NCI-H128 (cell line): ENCODE measurements at regions not wholly inside any gene's neighbourhood (a gene's known extent, or its start where the extent isn't known, plus 50 kb on each side); places are given as distances from the start of the nearest gene placed in this dataset.
"Not testable (repeated sequence)": the region's sequence is repeated elsewhere in the genome, so short reads cannot be mapped to it uniquely, and the experiment has no call there.

Experiments used
- DNase-seq: peaks from one replicate; lab custom pipeline; 2025; ENCODE audit not compliant: unreplicated experiment; lab: John Stamatoyannopoulos, UW

- not testable (repeated sequence) for DNase-seq
These were observed 1672.5 kb upstream of the B3GALT2 start for GRCh38 chr1:194858811-194859480.

DNA sequence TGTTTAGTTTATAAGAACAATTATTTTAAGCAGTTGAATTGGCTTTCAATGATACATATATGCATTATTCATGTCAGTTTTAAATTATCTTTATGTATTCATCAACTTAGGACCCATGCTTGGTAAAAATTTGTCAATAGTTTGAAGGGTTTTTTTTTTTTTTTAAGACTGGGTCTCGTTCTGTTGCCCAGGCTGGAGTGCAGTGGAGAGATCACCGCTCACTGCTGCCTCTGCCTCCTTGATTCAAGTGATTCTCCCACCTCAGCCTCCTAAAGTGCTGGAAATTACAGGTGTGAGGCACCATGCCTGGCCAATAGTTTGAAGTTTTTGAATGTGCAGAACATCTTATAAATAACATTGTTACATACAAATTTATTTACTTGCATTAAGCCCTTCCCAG lies 1671.0 kb upstream of the B3GALT2 start:
- no peak for DNase-seq

DNA sequence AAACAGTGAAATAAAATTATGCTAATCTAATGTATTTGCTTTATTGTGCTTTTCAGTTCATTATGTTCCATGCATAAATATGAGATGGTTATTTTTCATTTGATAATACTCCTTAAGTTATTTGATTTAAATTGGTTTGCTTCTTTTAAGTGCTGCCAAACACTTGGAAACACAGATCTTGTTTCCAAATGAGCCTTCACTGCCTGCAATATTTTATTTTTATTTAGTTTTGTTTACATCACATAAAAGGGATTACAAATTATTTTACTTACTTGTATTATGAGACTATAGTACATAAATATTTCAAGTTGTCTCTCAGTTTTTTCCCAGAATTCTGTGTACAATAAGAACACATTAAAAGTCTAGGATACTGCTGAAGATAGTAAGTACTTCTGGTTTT lies 1662.4 kb upstream of the B3GALT2 start:
- DNase-seq = no peak

GRCh38 chr1:194846488-194846887 lies 1660.1 kb upstream of the B3GALT2 start:
- DNase-seq = no peak

GRCh38 chr1:194843077-194843476 lies 1656.7 kb upstream of the B3GALT2 start:
- no peak for DNase-seq

DNA sequence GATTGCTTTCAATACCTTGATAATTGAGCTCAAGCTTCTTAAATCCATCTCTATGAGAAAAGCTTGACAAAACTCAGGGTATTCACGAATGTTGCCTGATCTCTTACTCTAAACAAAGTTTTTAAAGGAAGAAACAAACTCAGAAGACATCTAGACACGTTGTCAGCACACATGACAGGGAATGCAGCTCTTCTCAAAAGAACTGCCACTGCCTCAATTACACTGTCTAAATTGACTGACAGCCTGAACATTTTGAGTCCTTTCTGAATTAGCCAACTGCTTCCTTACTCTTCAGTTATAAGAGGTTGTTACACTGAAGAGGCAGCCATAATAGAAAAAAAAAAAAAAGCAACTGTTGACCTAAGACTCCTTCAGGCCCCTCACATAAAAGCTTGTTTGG lies 1646.7 kb upstream of the B3GALT2 start:
- DNase-seq = no peak

DNA sequence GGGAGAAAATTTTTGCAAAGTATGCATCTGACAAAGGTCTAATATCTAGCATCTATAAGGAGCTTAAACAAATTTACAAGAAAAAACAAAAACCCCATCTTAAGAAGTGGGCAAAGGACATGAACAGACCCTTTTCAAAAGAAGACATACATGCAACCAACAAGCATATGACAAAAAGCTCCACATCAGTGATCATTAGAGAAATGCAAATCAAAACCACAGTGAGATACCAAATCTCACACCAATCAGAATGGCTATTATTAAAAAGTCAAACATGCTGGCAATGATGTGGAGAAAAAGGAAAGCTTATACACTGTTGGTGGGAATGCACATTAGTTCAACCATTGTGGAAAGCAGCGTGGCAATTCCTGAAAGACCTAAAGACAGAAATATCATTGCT lies 1645.2 kb upstream of the B3GALT2 start:
- DNase-seq = not testable (repeated sequence)

DNA sequence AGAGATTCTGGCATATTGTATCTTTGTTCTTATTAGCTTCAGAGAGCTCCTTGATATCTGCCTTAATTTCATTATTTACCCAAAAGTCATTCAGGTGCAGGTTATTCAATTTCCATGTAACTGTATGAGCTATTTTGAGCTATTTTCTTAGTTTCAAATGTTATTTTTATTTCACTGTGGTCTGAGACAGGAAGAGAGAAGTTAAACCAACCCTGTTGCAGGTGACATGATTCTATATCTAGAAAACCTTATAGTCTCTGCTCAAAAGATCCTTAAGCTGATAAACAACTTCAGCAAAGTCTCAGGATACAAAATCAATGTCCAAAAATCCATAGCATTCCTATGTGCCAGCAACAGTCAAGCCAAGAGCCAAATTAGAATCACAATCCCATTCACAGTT lies 1644.0 kb upstream of the B3GALT2 start:
- DNase-seq = no peak

GRCh38 chr1:194829492-194829891 lies 1643.1 kb upstream of the B3GALT2 start:
- DNase-seq = no peak

DNA sequence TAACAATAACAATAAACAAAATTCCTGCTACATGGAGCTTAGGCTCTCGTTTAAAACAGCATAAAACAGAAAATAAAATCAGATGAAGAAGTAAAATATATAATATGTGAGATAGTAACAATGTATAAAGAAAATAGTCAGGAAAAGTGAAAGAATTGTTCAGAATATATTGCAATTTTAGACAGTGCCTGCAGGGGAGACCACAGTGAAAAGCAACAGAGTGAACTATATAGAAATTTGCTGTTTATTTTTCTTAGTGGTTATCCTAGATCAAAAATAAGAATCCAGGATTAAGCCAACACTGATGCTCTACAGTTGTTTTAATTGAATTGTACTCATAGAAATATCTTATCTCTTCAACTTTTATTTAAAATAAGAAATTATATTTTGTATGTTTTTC lies 1639.0 kb upstream of the B3GALT2 start:
- DNase-seq = no peak

DNA sequence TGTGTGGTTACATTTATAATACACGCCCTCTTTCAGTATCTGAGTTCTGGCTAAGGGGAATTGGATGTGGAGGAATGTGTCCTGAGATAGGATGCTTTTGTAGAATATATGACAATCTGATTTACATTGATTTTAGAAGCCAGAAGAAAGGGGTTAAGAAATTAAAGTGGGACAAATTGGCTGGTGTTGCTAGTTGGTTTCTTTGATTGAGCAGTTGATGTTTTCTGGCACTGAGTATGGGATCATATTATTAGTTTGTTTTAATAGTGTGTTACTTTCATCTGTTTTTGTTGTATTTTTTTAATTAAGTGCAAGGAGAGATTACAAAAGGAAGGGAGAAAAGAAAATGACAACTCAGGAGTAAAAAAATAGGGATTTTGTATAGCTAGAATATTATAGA lies 1634.7 kb upstream of the B3GALT2 start:
- DNase-seq = no peak

DNA sequence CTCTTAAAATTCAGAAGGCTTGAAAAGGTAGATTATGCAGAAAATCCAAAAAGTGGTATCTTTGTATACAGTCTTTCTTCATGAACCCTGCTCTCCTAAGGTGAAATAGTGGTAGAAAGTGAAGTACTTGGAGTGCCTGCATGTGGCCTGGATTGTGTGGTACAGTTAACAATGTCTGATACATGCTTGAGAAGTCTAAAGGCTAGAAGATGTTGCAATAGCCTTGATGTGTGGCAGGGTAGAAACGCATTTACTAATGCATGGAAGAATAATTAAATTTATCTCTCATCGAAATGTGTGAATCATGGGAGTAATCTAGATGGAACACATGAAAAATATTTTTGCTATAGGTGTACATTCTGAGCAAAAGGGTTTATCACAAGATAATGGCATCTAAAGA lies 1632.3 kb upstream of the B3GALT2 start:
- DNase-seq = no peak

GRCh38 chr1:194816859-194817258 lies 1630.4 kb upstream of the B3GALT2 start:
- no peak for DNase-seq

DNA sequence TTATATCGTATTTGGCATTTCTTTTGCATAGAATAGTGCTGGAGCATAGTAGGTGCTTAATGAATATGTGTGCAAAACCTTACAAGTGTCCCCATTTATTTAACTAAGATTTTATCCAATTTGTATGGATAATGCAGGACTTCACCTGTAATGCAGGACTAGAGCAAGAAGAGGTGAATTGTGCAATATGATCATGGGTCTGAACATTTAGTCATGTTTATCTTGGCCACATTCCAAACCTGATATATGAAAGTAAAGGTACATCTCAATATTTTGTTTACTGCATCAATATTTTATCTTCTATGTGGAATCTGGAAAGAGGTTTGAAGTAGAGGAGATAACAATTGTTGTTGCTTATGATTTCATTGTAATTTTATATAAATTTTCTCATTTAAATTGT lies 1626.7 kb upstream of the B3GALT2 start:
- DNase-seq = no peak

DNA sequence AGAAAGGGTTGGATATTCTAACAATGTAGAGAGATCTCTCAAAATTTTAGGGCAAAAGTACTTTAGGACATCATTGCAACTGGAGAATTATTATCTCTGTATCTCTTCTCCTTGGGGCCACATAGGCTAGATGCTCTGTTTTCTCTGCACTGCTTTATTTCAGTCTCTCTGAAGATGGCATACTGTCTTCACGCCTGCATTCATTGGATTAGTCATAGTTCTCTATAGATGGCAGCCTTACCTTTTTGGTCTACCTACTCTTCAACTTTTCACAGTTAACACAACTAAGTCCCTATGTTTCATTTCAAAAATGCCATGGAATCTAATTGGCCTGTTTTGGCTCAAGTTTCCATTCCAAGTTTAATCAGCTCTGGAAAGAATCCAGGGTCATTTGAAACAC lies 1623.3 kb upstream of the B3GALT2 start:
- DNase-seq = no peak

DNA sequence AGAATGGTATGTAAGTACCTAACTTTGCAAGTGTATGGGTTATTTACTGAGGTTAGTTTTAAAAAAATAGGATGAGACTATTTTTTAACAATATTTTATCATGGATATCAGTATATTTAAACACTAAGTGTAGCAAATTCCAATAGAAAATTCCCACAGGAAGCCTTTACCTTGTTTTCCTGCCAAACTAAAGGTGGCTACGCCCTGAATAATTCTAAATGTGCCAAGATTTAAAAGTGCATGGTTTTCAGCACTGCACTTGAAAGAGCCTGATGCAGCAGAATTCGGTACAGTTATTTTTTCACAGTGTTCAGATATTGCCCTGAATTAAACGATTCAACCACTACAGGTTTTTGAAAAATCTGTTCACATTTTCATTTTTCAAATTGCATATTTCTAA lies 1622.8 kb upstream of the B3GALT2 start:
- DNase-seq = no peak

GRCh38 chr1:194807530-194808220 lies 1621.3 kb upstream of the B3GALT2 start:
- no peak for DNase-seq

- DNase-seq = no peak
These were observed 1616.2 kb upstream of the B3GALT2 start for GRCh38 chr1:194802572-194802971.

GRCh38 chr1:194795917-194796593 lies 1609.6 kb upstream of the B3GALT2 start:
- no peak for DNase-seq

DNA sequence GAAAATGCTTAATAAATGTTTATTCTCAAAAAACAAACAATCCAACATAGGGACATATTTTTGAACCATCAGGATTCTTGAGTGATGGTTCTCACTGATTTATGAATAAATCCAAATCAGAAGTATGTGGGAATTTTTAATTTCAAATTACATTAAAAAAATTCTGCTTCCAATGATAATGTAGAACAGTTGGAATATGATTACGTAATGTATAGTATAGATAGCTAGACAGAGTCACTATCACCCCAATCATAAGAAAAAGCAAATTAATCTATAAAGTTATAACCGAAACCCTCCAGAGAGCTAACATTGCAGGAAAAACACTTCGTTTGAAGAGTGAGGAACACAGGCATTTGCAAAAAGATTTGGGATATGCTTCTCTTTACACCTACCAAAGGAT lies 1600.6 kb upstream of the B3GALT2 start:
- no peak for DNase-seq

GRCh38 chr1:194786027-194786426 lies 1599.6 kb upstream of the B3GALT2 start:
- no peak for DNase-seq

- DNase-seq = no peak
These were observed 1590.2 kb upstream of the B3GALT2 start for GRCh38 chr1:194776657-194777056.
